PC-3 (cell line): ENCODE measurements at regions not wholly inside any gene's neighbourhood (a gene's known extent, or its start where the extent isn't known, plus 50 kb on each side); places are given as distances from the start of the nearest gene placed in this dataset.

Experiments used
- CTCF ChIP-seq: fragments of 300-600 bp; sonication (generic); conservative IDR thresholded peaks from 2 replicates; pipeline ENCODE4 v1.5.1; 2017; ENCODE audit warnings: antibody characterized with exemption, low read depth, mild to moderate bottlenecking, low read length
- EZH2 ChIP-seq: fragments of 300-600 bp; sonication (generic); IDR thresholded peaks from one replicate; pipeline ENCODE4 v1.6.1; 2017; ENCODE audit warnings: antibody characterized with exemption, mild to moderate bottlenecking, low read length; ENCODE audit not compliant: unreplicated experiment

GRCh38 chr3:106255870-106256248, 387.0 kb upstream of the CBLB start:
- no peak for TF ChIP-seq EZH2
- TF ChIP-seq CTCF: no peak
